PC-3 (cell line): ENCODE measurements at regions not wholly inside any gene's neighbourhood (a gene's known extent, or its start where the extent isn't known, plus 50 kb on each side); places are given as distances from the start of the nearest gene placed in this dataset.

ENCODE experiments used
- ATAC-seq: fragments of 200-7000 bp; cut with Tn5 transposase; 2 replicates; pipeline ENCODE4 v1.9.1; 2020; ENCODE audit warnings: mild to moderate bottlenecking, moderate library complexity
- BruUV-seq: library from RNA; stranded (reverse); fragments of 400-500 nt; replicated peaks from 2 replicates; lab custom pipeline; 2021; lab: Mats Ljungman, UMichigan
- CTCF ChIA-PET: fragments of 300-600 bp; sonication (Branson Sonifier 250); formaldehyde crosslinking; loops from one replicate; lab custom pipeline; 2022; ENCODE audit warnings: antibody characterized with exemption; lab: Charles Lee
- POLR2A ChIA-PET: fragments of 300-600 bp; sonication (Branson Sonifier 250); formaldehyde crosslinking; loops from one replicate; lab custom pipeline; 2022; ENCODE audit warnings: antibody characterized with exemption; ENCODE audit not compliant: unreplicated experiment; lab: Charles Lee
- DNase-seq: peaks from one replicate; pipeline ENCODE4 v3.0.0-alpha.2; 2015
- H2AFZ ChIP-seq: fragments of 300-600 bp; sonication (generic); 2 replicates; pipeline ENCODE4 v1.6.0; 2016; ENCODE audit warnings: antibody characterized with exemption, low read length
- H3F3A ChIP-seq: fragments of 300-600 bp; sonication (generic); one replicate; pipeline ENCODE4 v1.6.0; 2017; ENCODE audit warnings: antibody characterized with exemption, low read length, control low read depth, mild to moderate bottlenecking; ENCODE audit not compliant: unreplicated experiment
- H3K27ac ChIP-seq: fragments of 300-600 bp; sonication (generic); 2 replicates; pipeline ENCODE4 v1.5.1; 2016; ENCODE audit warnings: mild to moderate bottlenecking, low read length
- H3K27me3 ChIP-seq: fragments of 300-600 bp; sonication (generic); 2 replicates; pipeline ENCODE4 v1.6.1; 2016; ENCODE audit warnings: low read length, mixed read lengths
- H3K36me3 ChIP-seq: fragments of 300-600 bp; sonication (generic); 2 replicates; pipeline ENCODE4 v1.6.1; 2016; ENCODE audit warnings: low read depth, mixed run types, low read length, mixed read lengths
- H3K4me1 ChIP-seq: fragments of 300-600 bp; sonication (generic); 2 replicates; pipeline ENCODE4 v1.5.1; 2016; ENCODE audit warnings: low read length; ENCODE audit not compliant: insufficient read depth
- H3K4me2 ChIP-seq: fragments of 300-600 bp; sonication (generic); 2 replicates; pipeline ENCODE4 v1.6.0; 2016; ENCODE audit warnings: low read length
- H3K4me3 ChIP-seq: fragments of 300-600 bp; sonication (generic); 2 replicates; pipeline ENCODE4 v1.5.1; 2016; ENCODE audit warnings: mild to moderate bottlenecking, low read length, mixed read lengths
- H3K79me2 ChIP-seq: fragments of 300-600 bp; sonication (generic); 2 replicates; pipeline ENCODE4 v1.6.1; 2017; ENCODE audit warnings: low read length, mixed read lengths
- H3K9ac ChIP-seq: fragments of 300-600 bp; sonication (generic); 2 replicates; pipeline ENCODE4 v1.6.0; 2016; ENCODE audit warnings: mild to moderate bottlenecking, low read length
- H3K9me2 ChIP-seq: fragments of 300-600 bp; sonication (generic); replicated peaks from 2 replicates; pipeline ENCODE4 v1.6.1; 2016; ENCODE audit warnings: mixed run types, low read length, mixed read lengths
- H3K9me3 ChIP-seq: fragments of 300-600 bp; sonication (generic); 2 replicates; pipeline ENCODE4 v1.6.1; 2016; ENCODE audit warnings: low read length, mixed read lengths
- H4K20me1 ChIP-seq: fragments of 300-600 bp; sonication (generic); 2 replicates; pipeline ENCODE4 v1.6.1; 2016; ENCODE audit warnings: low read length, mixed read lengths
- EZH2 ChIP-seq: fragments of 300-600 bp; sonication (generic); IDR thresholded peaks from one replicate; pipeline ENCODE4 v1.6.1; 2017; ENCODE audit warnings: antibody characterized with exemption, mild to moderate bottlenecking, low read length; ENCODE audit not compliant: unreplicated experiment
- EZH2phosphoT487 ChIP-seq: fragments of 300-600 bp; sonication (generic); IDR thresholded peaks from 2 replicates; pipeline ENCODE4 v1.6.1; 2018; ENCODE audit warnings: mild to moderate bottlenecking, antibody characterized with exemption, low read length, borderline replicate concordance
- intact Hi-C: fragments of 100-400 bp; cut with micrococcal nuclease; formaldehyde crosslinking; loops from 2 replicates; pipeline ENCODE4 v1.9.0; 2023
- TF ChIP-seq, protein P1 (sequence below): fragments of 300-600 bp; sonication (generic); conservative IDR thresholded peaks from 2 replicates; pipeline ENCODE4 v1.5.1; 2017; ENCODE audit warnings: antibody characterized with exemption, low read depth, mild to moderate bottlenecking, low read length

DNA sequence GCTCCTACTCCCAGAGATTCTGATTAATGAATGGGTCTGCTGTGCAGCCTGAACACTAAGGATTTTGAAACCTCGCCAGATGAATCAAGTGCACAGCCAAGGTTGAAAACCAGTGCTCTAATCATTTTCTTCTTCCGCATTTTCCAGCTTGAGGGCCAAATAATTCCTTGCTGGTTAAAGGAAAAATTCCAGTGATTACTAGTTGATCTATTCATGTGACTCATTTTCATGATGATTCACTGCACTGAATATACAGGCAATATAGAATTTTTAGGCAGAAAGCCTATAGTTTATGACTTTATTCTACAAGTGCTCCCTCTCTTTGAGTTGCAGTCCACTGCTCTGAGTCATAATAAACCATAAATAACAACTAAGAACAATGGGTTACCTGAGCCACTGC, 80.6 kb upstream of the PROKR2 start:
- Histone ChIP-seq H3K9ac (no peak overlapping the region), H3K27ac (no peak overlapping the region), H4K20me1 (0 out of 2 replicates have a peak, but pooled peaks cover 6% of the 10 kb centered on the region), H3F3A (no peaks in the 10 kb centered on the region), H2AFZ (no peak overlapping the region), H3K9me2 (no peaks in the 10 kb centered on the region), H3K79me2 (no peaks in the 10 kb centered on the region), H3K4me2 (peak overlapping the region; percentile 47), H3K4me3 (no peak overlapping the region), H3K9me3 (no peaks in the 10 kb centered on the region), H3K4me1 (peaks cover 18% of the 10 kb centered on the region), H3K36me3 (no peaks in the 10 kb centered on the region), H3K27me3 (peaks cover 18% of the 10 kb centered on the region)
- BruUV-seq = no TSS peak
- ChIA-PET POLR2A (no interaction called here), CTCF (no interaction called here)
- intact Hi-C loops = no loop called here
- TF ChIP-seq EZH2 (no peak), EZH2phosphoT487 (no peak)
- TF ChIP-seq, protein P1, sequence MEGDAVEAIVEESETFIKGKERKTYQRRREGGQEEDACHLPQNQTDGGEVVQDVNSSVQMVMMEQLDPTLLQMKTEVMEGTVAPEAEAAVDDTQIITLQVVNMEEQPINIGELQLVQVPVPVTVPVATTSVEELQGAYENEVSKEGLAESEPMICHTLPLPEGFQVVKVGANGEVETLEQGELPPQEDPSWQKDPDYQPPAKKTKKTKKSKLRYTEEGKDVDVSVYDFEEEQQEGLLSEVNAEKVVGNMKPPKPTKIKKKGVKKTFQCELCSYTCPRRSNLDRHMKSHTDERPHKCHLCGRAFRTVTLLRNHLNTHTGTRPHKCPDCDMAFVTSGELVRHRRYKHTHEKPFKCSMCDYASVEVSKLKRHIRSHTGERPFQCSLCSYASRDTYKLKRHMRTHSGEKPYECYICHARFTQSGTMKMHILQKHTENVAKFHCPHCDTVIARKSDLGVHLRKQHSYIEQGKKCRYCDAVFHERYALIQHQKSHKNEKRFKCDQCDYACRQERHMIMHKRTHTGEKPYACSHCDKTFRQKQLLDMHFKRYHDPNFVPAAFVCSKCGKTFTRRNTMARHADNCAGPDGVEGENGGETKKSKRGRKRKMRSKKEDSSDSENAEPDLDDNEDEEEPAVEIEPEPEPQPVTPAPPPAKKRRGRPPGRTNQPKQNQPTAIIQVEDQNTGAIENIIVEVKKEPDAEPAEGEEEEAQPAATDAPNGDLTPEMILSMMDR = no peak
- ATAC-seq (peak; percentile 67), DNase-seq (peak; percentile 88)

DNA sequence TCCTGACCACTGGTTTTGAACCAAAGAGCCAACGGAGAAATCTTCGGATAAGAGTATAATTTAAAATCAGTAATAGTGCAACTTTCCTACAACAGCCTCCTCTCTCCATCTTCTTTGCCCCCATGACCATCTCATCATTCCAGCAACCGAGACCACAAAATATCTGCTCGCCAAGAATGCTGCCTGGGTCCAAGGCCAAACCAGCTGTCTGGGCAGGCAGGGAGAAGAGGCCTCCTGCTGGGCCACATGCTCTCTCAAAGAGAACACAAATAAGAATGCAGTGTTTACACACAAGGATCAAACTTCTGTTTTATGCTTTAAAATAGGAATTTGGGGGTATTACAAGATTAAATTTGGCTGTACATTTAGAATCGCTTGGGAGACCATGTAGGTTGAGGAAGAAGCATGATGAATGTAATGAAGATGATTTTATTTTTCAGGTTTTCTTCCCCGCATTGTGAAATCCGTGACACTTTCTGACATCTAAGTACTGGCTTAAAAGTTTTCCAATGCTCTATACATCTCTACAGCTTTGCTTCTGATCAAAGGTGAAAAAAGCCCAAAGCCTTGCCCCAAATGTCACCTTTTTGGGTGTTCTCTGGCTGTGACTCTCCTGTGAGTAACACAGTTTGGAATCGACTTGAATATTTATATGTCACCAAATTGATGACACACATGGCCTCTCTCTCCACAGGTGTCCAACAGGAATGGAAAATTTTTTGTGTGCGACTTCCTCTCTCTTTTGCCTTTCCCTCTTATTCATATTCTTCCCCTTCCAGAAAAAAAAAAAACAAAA, 79.4 kb upstream of the PROKR2 start:
- Histone ChIP-seq H3K36me3 (no peaks in the 10 kb centered on the region), H3K4me2 (0 out of 2 replicates have a peak overlapping the region, but pooled peaks have one; percentile 47), H3K79me2 (no peaks in the 10 kb centered on the region), H3K9me3 (no peaks in the 10 kb centered on the region), H3K9me2 (no peaks in the 10 kb centered on the region), H3F3A (no peaks in the 10 kb centered on the region), H3K27me3 (peaks cover 30% of the 10 kb centered on the region), H3K9ac (no peak overlapping the region), H3K4me1 (peaks cover 18% of the 10 kb centered on the region), H4K20me1 (0 out of 2 replicates have a peak, but pooled peaks cover 6% of the 10 kb centered on the region), H3K27ac (no peak overlapping the region), H2AFZ (no peak overlapping the region), H3K4me3 (no peak overlapping the region)
- no TSS peak for BruUV-seq
- ATAC-seq (no peak), DNase-seq (peak; percentile 25)
- no peak for TF ChIP-seq EZH2phosphoT487
- no peak for TF ChIP-seq EZH2
- TF ChIP-seq, protein P1 = no peak
- CTCF ChIA-PET = no interaction called here
- POLR2A ChIA-PET = no interaction called here
- intact Hi-C loops = no loop called here

DNA sequence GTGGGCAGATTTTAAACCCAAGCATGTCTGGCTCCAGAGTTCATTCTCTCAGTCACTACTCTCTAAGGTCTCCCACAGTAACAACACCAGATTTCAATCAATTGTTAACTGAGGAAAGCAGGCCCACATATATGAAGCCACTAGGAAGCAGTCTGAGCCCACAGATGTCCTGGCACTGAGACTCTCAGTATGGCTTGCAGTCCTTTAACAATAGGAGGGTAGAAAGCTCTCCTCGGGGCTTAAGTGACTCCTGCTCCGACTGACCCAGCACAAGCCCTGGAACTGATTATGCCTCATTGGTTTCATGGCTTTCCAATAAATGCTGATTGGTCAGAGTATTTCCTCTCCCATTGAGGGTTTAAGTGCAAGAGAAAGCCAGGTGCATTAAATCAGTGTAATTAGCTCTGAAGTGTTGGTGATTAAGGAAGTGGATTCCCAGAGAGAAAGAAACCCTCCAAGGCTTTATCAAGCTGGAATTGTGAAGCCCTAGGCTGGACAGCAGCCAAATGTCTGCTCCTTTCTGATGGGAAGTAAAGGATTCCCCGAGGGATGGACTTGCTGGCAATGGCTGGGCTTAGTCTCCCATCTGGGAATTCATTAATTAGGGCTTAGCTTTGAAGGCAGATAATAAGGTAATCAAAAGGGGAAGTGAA, 76.6 kb upstream of the PROKR2 start:
- Histone ChIP-seq H4K20me1 (0 out of 2 replicates have a peak, but pooled peaks cover 6% of the 10 kb centered on the region), H3K27ac (no peak overlapping the region), H3K9me2 (no peaks in the 10 kb centered on the region), H3K27me3 (peaks cover 55% of the 10 kb centered on the region), H3K9me3 (no peaks in the 10 kb centered on the region), H3K4me1 (peaks cover 18% of the 10 kb centered on the region), H3K4me2 (no peak overlapping the region), H3K9ac (no peak overlapping the region), H3K4me3 (no peak overlapping the region), H3F3A (no peaks in the 10 kb centered on the region), H2AFZ (no peak overlapping the region), H3K79me2 (no peaks in the 10 kb centered on the region), H3K36me3 (no peaks in the 10 kb centered on the region)
- BruUV-seq = no TSS peak
- ChIA-PET POLR2A (no interaction called here), CTCF (no interaction called here)
- TF ChIP-seq EZH2phosphoT487 (no peak), EZH2 (no peak)
- TF ChIP-seq, protein P1 = no peak
- DNase-seq (no peak), ATAC-seq (no peak)
- intact Hi-C loops = no loop called here
